Thyroid gland (tissue), 4 donors: ENCODE measurements at regions not wholly inside any gene's neighbourhood (a gene's known extent, or its start where the extent isn't known, plus 50 kb on each side); places are given as distances from the start of the nearest gene placed in this dataset.

Source experiments
- POLR2A ChIP-seq, 2 donors: fragments of 450-650 bp; IDR thresholded peaks; one replicate each; pipeline ENCODE4 v1.6.1; 2017; ENCODE audit warnings: antibody characterized with exemption in 2 of 2, mild to moderate bottlenecking in 2 of 2, moderate library complexity in 1 of 2
- TF ChIP-seq, protein P1 (sequence below), 6 experiments: fragments of 200-600 bp in 3 of 6; fragments of 450-650 bp in 3 of 6; sonication (generic) in 3 of 6; IDR thresholded peaks; one replicate each; pipeline ENCODE4 v1.5.1; 2016 to 2019; ENCODE audit warnings: antibody characterized with exemption in 6 of 6, mild to moderate bottlenecking in 2 of 6, inconsistent platforms in 1 of 6, moderate library complexity in 1 of 6

DNA sequence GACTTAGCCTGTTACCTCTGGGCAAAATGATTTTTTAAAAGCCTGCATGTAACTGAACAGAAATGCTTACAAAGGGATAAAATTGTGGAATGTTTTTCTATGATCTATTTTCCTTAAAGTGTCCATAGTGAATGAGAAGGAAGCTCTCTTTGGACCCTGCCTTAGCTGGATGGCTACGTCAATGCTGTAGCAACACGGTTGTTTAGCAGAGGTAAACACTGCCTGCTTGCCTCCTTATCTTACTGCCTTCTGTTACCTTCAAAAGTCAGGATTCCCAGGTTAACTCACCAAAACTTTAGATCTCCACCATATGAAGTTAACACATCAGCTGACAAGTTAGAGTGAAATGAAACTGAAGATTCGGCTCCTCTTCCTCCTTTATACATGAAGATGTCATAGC lies 402.6 kb downstream of the SAMD5 start:
- no peak for TF ChIP-seq POLR2A (IDR thresholded peaks at IDR 0.05)
- TF ChIP-seq, protein P1, sequence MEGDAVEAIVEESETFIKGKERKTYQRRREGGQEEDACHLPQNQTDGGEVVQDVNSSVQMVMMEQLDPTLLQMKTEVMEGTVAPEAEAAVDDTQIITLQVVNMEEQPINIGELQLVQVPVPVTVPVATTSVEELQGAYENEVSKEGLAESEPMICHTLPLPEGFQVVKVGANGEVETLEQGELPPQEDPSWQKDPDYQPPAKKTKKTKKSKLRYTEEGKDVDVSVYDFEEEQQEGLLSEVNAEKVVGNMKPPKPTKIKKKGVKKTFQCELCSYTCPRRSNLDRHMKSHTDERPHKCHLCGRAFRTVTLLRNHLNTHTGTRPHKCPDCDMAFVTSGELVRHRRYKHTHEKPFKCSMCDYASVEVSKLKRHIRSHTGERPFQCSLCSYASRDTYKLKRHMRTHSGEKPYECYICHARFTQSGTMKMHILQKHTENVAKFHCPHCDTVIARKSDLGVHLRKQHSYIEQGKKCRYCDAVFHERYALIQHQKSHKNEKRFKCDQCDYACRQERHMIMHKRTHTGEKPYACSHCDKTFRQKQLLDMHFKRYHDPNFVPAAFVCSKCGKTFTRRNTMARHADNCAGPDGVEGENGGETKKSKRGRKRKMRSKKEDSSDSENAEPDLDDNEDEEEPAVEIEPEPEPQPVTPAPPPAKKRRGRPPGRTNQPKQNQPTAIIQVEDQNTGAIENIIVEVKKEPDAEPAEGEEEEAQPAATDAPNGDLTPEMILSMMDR (IDR thresholded peaks at IDR 0.05), result no peak
